GM12874 (cell line): ENCODE measurements at regions not wholly inside any gene's neighbourhood (a gene's known extent, or its start where the extent isn't known, plus 50 kb on each side); places are given as distances from the start of the nearest gene placed in this dataset.

Experiments used
- CTCF ChIP-seq: IDR thresholded peaks from 2 replicates; pipeline ENCODE4 v1.5.1; 2011; ENCODE audit warnings: low read depth, mild to moderate bottlenecking, control low read depth, low read length, moderate library complexity; ENCODE audit not compliant: insufficient read depth

- no peak for TF ChIP-seq CTCF
Measured at GRCh38 chr13:83547043-83547442, 335.2 kb downstream of the SLITRK1 start.

GRCh38 chr13:83546476-83546875, 335.8 kb downstream of the SLITRK1 start:
- no peak for TF ChIP-seq CTCF

- TF ChIP-seq CTCF: no peak
Measured at GRCh38 chr13:83538636-83539035, 343.6 kb downstream of the SLITRK1 start.

- no peak for TF ChIP-seq CTCF
Measured at GRCh38 chr13:83536941-83537340, 345.3 kb downstream of the SLITRK1 start.

- TF ChIP-seq CTCF: no peak
Measured at GRCh38 chr13:83536153-83536552, 346.1 kb downstream of the SLITRK1 start.

GRCh38 chr13:83532809-83533208, 349.5 kb downstream of the SLITRK1 start:
- no peak for TF ChIP-seq CTCF

- TF ChIP-seq CTCF: no peak
Measured at GRCh38 chr13:83531022-83531421, 351.3 kb downstream of the SLITRK1 start.

- no peak for TF ChIP-seq CTCF
Measured at GRCh38 chr13:83516781-83517180, 365.5 kb downstream of the SLITRK1 start.
